ENCODE measurements at regions not wholly inside any gene's neighbourhood (a gene's known extent, or its start where the extent isn't known, plus 50 kb on each side); places are given as distances from the start of the nearest gene placed in this dataset.

- no peaks in the 10 kb centered on the region for H4K20me1 ChIP-seq (ENCODE audit: insufficient read depth, low read length)
- in situ Hi-C loops (cut with HindIII; ENCODE audit: extremely low pct_ligation_motif_present, low pct_unique_long_range_greater_than_20kb): no loop called here
- no peaks in the 10 kb centered on the region for H3K36me3 ChIP-seq (replicated peaks in 1 of 2; ENCODE audit: control insufficient read depth in 1 of 2, insufficient read depth in 2 of 2, low read length in 2 of 2)
- intact Hi-C loops (cut with micrococcal nuclease; ENCODE audit: unreplicated experiment): no loop called here
- BruUV-seq (replicated peaks): no TSS peak
- H2AFZ ChIP-seq (ENCODE audit: low read length): no peak overlapping the region
- FAIRE-seq (no peak), ATAC-seq (no peak), DNase-seq (ENCODE audit: low spot score) (no peak)
- H3K9me3 ChIP-seq (ENCODE audit: low read length): 0 out of 2 replicates have a peak, but pooled peaks cover 5% of the 10 kb centered on the region
- no peak overlapping the region for H3K27ac ChIP-seq (ENCODE audit: extremely low read length, insufficient read depth, low read length)
- CTCF ChIA-PET (ENCODE audit: low intra/inter-chr PET ratio, low total read pairs): no interaction called here
- H3K79me2 ChIP-seq (ENCODE audit: insufficient read depth, low read length): no peaks in the 10 kb centered on the region
- H3K9ac ChIP-seq (ENCODE audit: insufficient read depth, low read depth, low read length): no peak overlapping the region
- no peaks in the 10 kb centered on the region for H3K4me1 ChIP-seq (ENCODE audit: insufficient read depth, low read length)
- 0% methylated on average over 1 of the region's 1 CpG for WGBS (ENCODE audit: low lambda C conversion rate)
- TF ChIP-seq MLX (CRISPR knock-in tag; IDR thresholded peaks at IDR 0.05): no peak
- TF ChIP-seq ZNF616 (CRISPR knock-in tag; IDR thresholded peaks at IDR 0.05; ENCODE audit: low read depth): no peak
- no peak for TF ChIP-seq ZFP62 (CRISPR knock-in tag; IDR thresholded peaks at IDR 0.05)
- no peak for TF ChIP-seq MXI1 (IDR thresholded peaks at IDR 0.05; ENCODE audit: borderline replicate concordance, low read depth, low read length)
- TF ChIP-seq BCL6 (CRISPR knock-in tag; IDR thresholded peaks at IDR 0.05): no peak
- no peak for TF ChIP-seq ZFY (CRISPR knock-in tag; IDR thresholded peaks at IDR 0.05)
- no peak for TF ChIP-seq ZNF766 (CRISPR knock-in tag; IDR thresholded peaks at IDR 0.05; ENCODE audit: borderline replicate concordance)
- TF ChIP-seq CC2D1A (CRISPR knock-in tag; IDR thresholded peaks at IDR 0.05): no peak
- TF ChIP-seq FOXJ3 (CRISPR knock-in tag; IDR thresholded peaks at IDR 0.05; ENCODE audit: borderline replicate concordance): no peak
- no peak for TF ChIP-seq MAFK (conservative IDR thresholded peaks at IDR 0.05 in 1 of 2, IDR thresholded peaks at IDR 0.05 in 1 of 2; ENCODE audit: low read length in 2 of 2)
- TF ChIP-seq ZNF780A (CRISPR knock-in tag; IDR thresholded peaks at IDR 0.05): no peak
- no peak for TF ChIP-seq CREBL2 (CRISPR knock-in tag; IDR thresholded peaks at IDR 0.05; ENCODE audit: borderline replicate concordance)
- no peak for TF ChIP-seq ZNF792 (CRISPR knock-in tag; IDR thresholded peaks at IDR 0.05)
- H3K27me3 ChIP-seq (ENCODE audit: control insufficient read depth in 1 of 2, insufficient read depth in 2 of 2, low read length in 2 of 2): no peaks in the 10 kb centered on the region
- POLR2A ChIA-PET: no interaction called here
- no peak overlapping the region for H3K4me3 ChIP-seq (replicated peaks in 1 of 3; ENCODE audit: insufficient read depth in 1 of 3, low read depth in 2 of 3, low read length in 3 of 3)
- no peak overlapping the region for H3K4me2 ChIP-seq (ENCODE audit: low read depth, low read length)
Measured at GRCh38 chr6:51490101-51490500, 597.3 kb downstream of the PKHD1 start.
